Trophoblast cell (in vitro differentiated cells and primary cell): ENCODE measurements at regions not wholly inside any gene's neighbourhood (a gene's known extent, or its start where the extent isn't known, plus 50 kb on each side); places are given as distances from the start of the nearest gene placed in this dataset.
"Not testable (repeated sequence)": the region's sequence is repeated elsewhere in the genome, so short reads cannot be mapped to it uniquely, and the experiment has no call there.

Experiments used
- DNase-seq, 2 donors: peaks; one replicate each; pipeline ENCODE4 v3.0.0-alpha.2; 2016
- H2AFZ ChIP-seq: 2 replicates; pipeline ENCODE4 v1.6.1; 2013; ENCODE audit warnings: low read length, moderate library complexity, mild to moderate bottlenecking; ENCODE audit not compliant: insufficient read depth, poor library complexity
- H2AK5ac ChIP-seq: 2 replicates; pipeline ENCODE4 v1.6.1; 2013; ENCODE audit warnings: mild to moderate bottlenecking, low read length
- H2BK120ac ChIP-seq: 2 replicates; pipeline ENCODE4 v1.6.1; 2013; ENCODE audit warnings: low read length, mild to moderate bottlenecking, moderate library complexity; ENCODE audit not compliant: insufficient read depth, poor library complexity
- H2BK12ac ChIP-seq: 2 replicates; pipeline ENCODE4 v1.6.1; 2013; ENCODE audit warnings: mild to moderate bottlenecking, low read length, moderate library complexity
- H2BK5ac ChIP-seq: 2 replicates; pipeline ENCODE4 v1.6.1; 2013; ENCODE audit warnings: low read length, low read depth, moderate library complexity, mild to moderate bottlenecking; ENCODE audit not compliant: poor library complexity
- H3K14ac ChIP-seq: 2 replicates; pipeline ENCODE4 v1.6.1; 2013; ENCODE audit warnings: mild to moderate bottlenecking, low read length
- H3K18ac ChIP-seq: 2 replicates; pipeline ENCODE4 v1.6.1; 2013; ENCODE audit warnings: mild to moderate bottlenecking, low read length
- H3K23ac ChIP-seq: 2 replicates; pipeline ENCODE4 v1.6.1; 2013; ENCODE audit warnings: low read length
- H3K27ac ChIP-seq: 2 replicates; pipeline ENCODE4 v1.5.1; 2013; ENCODE audit warnings: low read depth, mild to moderate bottlenecking, inconsistent platforms, low read length, moderate library complexity
- H3K27me3 ChIP-seq: 2 replicates; pipeline ENCODE4 v1.6.1; 2013; ENCODE audit warnings: inconsistent platforms, mild to moderate bottlenecking, low read length, moderate library complexity; ENCODE audit not compliant: insufficient read depth
- H3K36me3 ChIP-seq, 2 experiments: 1 replicate in 1 of 2; 2 replicates in 1 of 2; pipeline ENCODE4 v1.6.1; 2013; ENCODE audit warnings: low read length in 2 of 2, mild to moderate bottlenecking in 2 of 2, moderate library complexity in 1 of 2; ENCODE audit not compliant: insufficient read depth in 2 of 2, control insufficient read depth in 1 of 2
- H3K4ac ChIP-seq: 2 replicates; pipeline ENCODE4 v1.6.1; 2013; ENCODE audit warnings: low read depth, mild to moderate bottlenecking, low read length, moderate library complexity
- H3K4me1 ChIP-seq, 2 experiments: 1 replicate in 1 of 2; 2 replicates in 1 of 2; pipeline ENCODE4 v1.6.1; 2013; ENCODE audit warnings: low read length in 2 of 2, mild to moderate bottlenecking in 2 of 2, moderate library complexity in 1 of 2; ENCODE audit not compliant: insufficient read depth in 2 of 2, control insufficient read depth in 1 of 2
- H3K4me2 ChIP-seq: 2 replicates; pipeline ENCODE4 v1.6.1; 2013; ENCODE audit warnings: inconsistent platforms, mild to moderate bottlenecking, low read length, moderate library complexity
- H3K4me3 ChIP-seq: 2 replicates; pipeline ENCODE4 v1.5.1; 2013; ENCODE audit warnings: mild to moderate bottlenecking, low read depth, low read length, inconsistent platforms
- H3K79me1 ChIP-seq: one replicate; pipeline ENCODE4 v1.6.1; 2013; ENCODE audit warnings: low read length
- H3K79me2 ChIP-seq: 2 replicates; pipeline ENCODE4 v1.6.1; 2013; ENCODE audit warnings: low read length, mild to moderate bottlenecking; ENCODE audit not compliant: control insufficient read depth, insufficient read depth, poor library complexity
- H3K9ac ChIP-seq: 2 replicates; pipeline ENCODE4 v1.6.1; 2013; ENCODE audit warnings: mild to moderate bottlenecking, low read length
- H3K9me3 ChIP-seq: 2 replicates; pipeline ENCODE4 v1.6.1; 2013; ENCODE audit warnings: low read depth, mild to moderate bottlenecking, control low read depth, inconsistent platforms, low read length; ENCODE audit not compliant: insufficient read depth
- H4K12ac ChIP-seq: 2 replicates; pipeline ENCODE4 v1.6.1; 2013; ENCODE audit warnings: low read depth, mild to moderate bottlenecking, low read length, moderate library complexity
- H4K8ac ChIP-seq: 2 replicates; pipeline ENCODE4 v1.6.1; 2013; ENCODE audit warnings: low read depth, mild to moderate bottlenecking, low read length, moderate library complexity
- H4K91ac ChIP-seq: one replicate; pipeline ENCODE4 v1.6.1; 2013; ENCODE audit warnings: low read depth, mild to moderate bottlenecking, low read length, moderate library complexity
- WGBS: extraction: QIAGEN DNeasy Blood & Tissue Kit; methylation state at CpG from one replicate; pipeline ENCODE4 v1.1.7; 2013; ENCODE audit warnings: missing lambda C conversion rate; ENCODE audit not compliant: insufficient read length, insufficient coverage; ENCODE audit errors: extremely low coverage; 5-methylcytosine and 5-hydroxymethylcytosine counted together

GRCh38 chr4:59762344-59762743 is 1437.8 kb upstream of the ADGRL3 start:
- Histone ChIP-seq H3K23ac (no peak overlapping the region), H3K4ac (no peak overlapping the region), H2BK5ac (no peak overlapping the region), H3K4me2 (no peak overlapping the region), H3K27me3 (no peaks in the 10 kb centered on the region), H3K79me2 (no peaks in the 10 kb centered on the region), H2BK12ac (no peak overlapping the region), H3K9me3 (no peaks in the 10 kb centered on the region), H3K9ac (no peak overlapping the region), H3K36me3 (no peaks in the 10 kb centered on the region), H2AFZ (no peak overlapping the region), H2BK120ac (no peak overlapping the region), H3K4me1 (no peaks in the 10 kb centered on the region), H3K27ac (no peak overlapping the region), H4K91ac (no peak overlapping the region), H3K14ac (no peak overlapping the region), H3K4me3 (no peak overlapping the region), H2AK5ac (no peak overlapping the region), H3K18ac (no peak overlapping the region), H4K12ac (no peak overlapping the region), H4K8ac (no peak overlapping the region), H3K79me1 (no peaks in the 10 kb centered on the region)
- no CpG with 5 or more reads among the region's 4 CpGs for WGBS
- DNase-seq: no peak

GRCh38 chr4:59770601-59771264 is 1429.4 kb upstream of the ADGRL3 start:
- H2BK5ac ChIP-seq: no peak overlapping the region
- H3K27me3 ChIP-seq: no peaks in the 10 kb centered on the region
- no peak overlapping the region for H2AK5ac ChIP-seq
- H4K91ac ChIP-seq: no peak overlapping the region
- no peaks in the 10 kb centered on the region for H3K36me3 ChIP-seq
- no peaks in the 10 kb centered on the region for H3K9me3 ChIP-seq
- no peak overlapping the region for H3K14ac ChIP-seq
- H3K4me2 ChIP-seq: no peak overlapping the region
- no peak overlapping the region for H2BK12ac ChIP-seq
- H3K9ac ChIP-seq: no peak overlapping the region
- no peak overlapping the region for H2AFZ ChIP-seq
- H3K4me1 ChIP-seq: no peaks in the 10 kb centered on the region
- no peak overlapping the region for H3K23ac ChIP-seq
- H3K4ac ChIP-seq: no peak overlapping the region
- no peaks in the 10 kb centered on the region for H3K79me2 ChIP-seq
- no peak for DNase-seq
- no peaks in the 10 kb centered on the region for H3K79me1 ChIP-seq
- no peak overlapping the region for H2BK120ac ChIP-seq
- H4K12ac ChIP-seq: no peak overlapping the region
- no peak overlapping the region for H3K4me3 ChIP-seq
- no peak overlapping the region for H3K27ac ChIP-seq
- H4K8ac ChIP-seq: no peak overlapping the region
- H3K18ac ChIP-seq: no peak overlapping the region

- H3K18ac ChIP-seq: no peak overlapping the region
- H2BK12ac ChIP-seq: no peak overlapping the region
- no CpG with 5 or more reads among the region's 1 CpG for WGBS
- no peaks in the 10 kb centered on the region for H3K27me3 ChIP-seq
- no peak overlapping the region for H3K23ac ChIP-seq
- no peaks in the 10 kb centered on the region for H3K79me1 ChIP-seq
- no peak overlapping the region for H2BK5ac ChIP-seq
- no peak overlapping the region for H2AK5ac ChIP-seq
- H3K79me2 ChIP-seq: no peaks in the 10 kb centered on the region
- H2BK120ac ChIP-seq: no peak overlapping the region
- no peaks in the 10 kb centered on the region for H3K4me1 ChIP-seq
- no peak overlapping the region for H3K4me2 ChIP-seq
- H3K4ac ChIP-seq: no peak overlapping the region
- no peak for DNase-seq
- H4K91ac ChIP-seq: no peak overlapping the region
- H3K9me3 ChIP-seq: no peaks in the 10 kb centered on the region
- no peak overlapping the region for H2AFZ ChIP-seq
- H4K8ac ChIP-seq: no peak overlapping the region
- no peak overlapping the region for H3K14ac ChIP-seq
- no peak overlapping the region for H3K4me3 ChIP-seq
- no peaks in the 10 kb centered on the region for H3K36me3 ChIP-seq
- H3K27ac ChIP-seq: no peak overlapping the region
- H3K9ac ChIP-seq: no peak overlapping the region
- H4K12ac ChIP-seq: no peak overlapping the region
These were observed 1427.4 kb upstream of the ADGRL3 start for GRCh38 chr4:59772641-59773139.

- H2AK5ac ChIP-seq, H3K4ac ChIP-seq, H2AFZ ChIP-seq, H3K4me3 ChIP-seq, H3K79me2 ChIP-seq, H4K91ac ChIP-seq, H3K4me1 ChIP-seq, H3K9ac ChIP-seq, H2BK12ac ChIP-seq, H3K23ac ChIP-seq, H2BK120ac ChIP-seq, H3K27ac ChIP-seq, H3K27me3 ChIP-seq, H3K4me2 ChIP-seq, H3K79me1 ChIP-seq, H3K14ac ChIP-seq, H4K12ac ChIP-seq, DNase-seq, H3K36me3 ChIP-seq, H2BK5ac ChIP-seq, H4K8ac ChIP-seq, H3K18ac ChIP-seq, H3K9me3 ChIP-seq: not testable (repeated sequence)
- no CpG with 5 or more reads among the region's 3 CpGs for WGBS
These were observed 1419.9 kb upstream of the ADGRL3 start for GRCh38 chr4:59780271-59780670.
